PFSK-1 (cell line): ENCODE measurements at regions not wholly inside any gene's neighbourhood (a gene's known extent, or its start where the extent isn't known, plus 50 kb on each side); places are given as distances from the start of the nearest gene placed in this dataset.

Experiments used
- FOXP2 ChIP-seq: optimal IDR thresholded peaks from 2 replicates; pipeline ENCODE3; 2011; ENCODE audit warnings: borderline replicate concordance, control low read depth, inconsistent platforms; ENCODE audit not compliant: insufficient read depth; ENCODE audit errors: extremely low read length, extremely low read depth
- POLR2AphosphoS5 ChIP-seq: IDR thresholded peaks from 2 replicates; pipeline ENCODE4 v1.6.1; 2012; ENCODE audit warnings: low read depth, mild to moderate bottlenecking, control low read depth, low read length, moderate library complexity
- REST ChIP-seq, 2 experiments: IDR thresholded peaks; 2 replicates each; pipeline versions ENCODE4 v1.6.1 to v1.8.0; 2011 to 2012; ENCODE audit warnings: low read depth in 2 of 2, low read length in 2 of 2, control low read depth in 1 of 2, inconsistent platforms in 1 of 2, mild to moderate bottlenecking in 1 of 2, moderate library complexity in 1 of 2; ENCODE audit not compliant: insufficient read depth in 1 of 2
- SIN3A ChIP-seq: IDR thresholded peaks from 2 replicates; pipeline ENCODE4 v1.6.1; 2012; ENCODE audit warnings: mild to moderate bottlenecking, low read length, moderate library complexity, borderline replicate concordance; ENCODE audit not compliant: insufficient read depth
- TAF1 ChIP-seq: IDR thresholded peaks from 2 replicates; pipeline ENCODE4 v1.6.1; 2012; ENCODE audit warnings: low read length, control low read depth, borderline replicate concordance; ENCODE audit not compliant: insufficient read depth

GRCh38 chr5:17734011-17734410 is 99.8 kb downstream of the TAF11L14 start:
- TF ChIP-seq FOXP2 (no peak), POLR2AphosphoS5 (no peak), SIN3A (no peak), TAF1 (no peak), REST (IDR thresholded peaks at IDR 0.05; ENCODE audit: insufficient read depth in 1 of 2, low read depth in 2 of 2, low read length in 2 of 2) (no peak)

GRCh38 chr5:17735761-17736160 is 101.5 kb downstream of the TAF11L14 start:
- no peak for TF ChIP-seq REST (IDR thresholded peaks at IDR 0.05; ENCODE audit: insufficient read depth in 1 of 2, low read depth in 2 of 2, low read length in 2 of 2)

DNA sequence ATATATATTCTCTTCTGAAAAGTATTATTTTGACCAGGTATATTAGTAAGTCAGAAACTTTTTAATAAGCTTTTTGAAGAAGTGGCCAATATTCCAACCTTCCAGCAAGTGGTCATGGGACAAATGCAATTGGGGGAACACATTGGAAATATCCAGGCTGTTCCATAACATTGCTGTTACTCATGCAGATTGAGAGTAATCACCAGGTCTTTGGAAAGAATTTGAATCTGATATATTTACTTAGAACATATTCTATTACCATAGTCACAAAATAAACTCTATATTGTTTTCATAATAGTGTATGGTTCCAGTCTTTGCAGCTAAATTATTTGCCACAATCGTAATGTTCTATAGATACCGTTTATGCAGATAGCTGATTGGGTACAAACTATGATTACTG is 102.8 kb downstream of the TAF11L14 start:
- TF ChIP-seq TAF1, result no peak
- no peak for TF ChIP-seq POLR2AphosphoS5
- no peak for TF ChIP-seq FOXP2
- no peak for TF ChIP-seq REST (IDR thresholded peaks at IDR 0.05; ENCODE audit: insufficient read depth in 1 of 2, low read depth in 2 of 2, low read length in 2 of 2)
- TF ChIP-seq SIN3A, result no peak

DNA sequence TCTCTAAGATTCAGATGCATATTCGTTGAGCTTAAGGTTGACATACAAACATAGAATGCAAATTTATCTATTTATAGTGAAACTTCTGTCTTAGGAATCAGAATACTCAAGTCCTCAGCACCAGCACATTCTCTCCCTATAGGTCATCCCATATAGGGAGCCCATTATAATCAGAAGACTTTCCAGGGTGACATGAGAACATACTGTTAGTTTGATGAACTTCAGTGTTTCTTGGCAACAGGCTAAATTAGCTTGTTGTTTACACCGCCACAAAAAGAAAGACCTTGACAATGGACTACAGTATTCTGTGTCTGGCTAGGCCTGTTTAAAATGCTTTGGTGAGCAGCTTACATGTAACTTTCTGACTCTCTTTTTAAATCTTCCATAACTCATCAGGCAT is 104.2 kb downstream of the TAF11L14 start:
- no peak for TF ChIP-seq TAF1
- TF ChIP-seq POLR2AphosphoS5, result no peak
- no peak for TF ChIP-seq REST (IDR thresholded peaks at IDR 0.05; ENCODE audit: insufficient read depth in 1 of 2, low read depth in 2 of 2, low read length in 2 of 2)
- TF ChIP-seq SIN3A, result no peak
- no peak for TF ChIP-seq FOXP2

- TF ChIP-seq REST (IDR thresholded peaks at IDR 0.05; ENCODE audit: insufficient read depth in 1 of 2, low read depth in 2 of 2, low read length in 2 of 2) (no peak), SIN3A (no peak), TAF1 (no peak), FOXP2 (no peak), POLR2AphosphoS5 (no peak)
Observed at GRCh38 chr5:17743580-17744435, 109.5 kb downstream of the TAF11L14 start.
